A673 (cell line): ENCODE measurements at regions not wholly inside any gene's neighbourhood (a gene's known extent, or its start where the extent isn't known, plus 50 kb on each side); places are given as distances from the start of the nearest gene placed in this dataset.

Experiments used
- CTCF ChIP-seq: fragments of 300-800, 200-600 bp; sonication (generic); conservative IDR thresholded peaks from 2 replicates; pipeline ENCODE4 v1.5.1; 2017; ENCODE audit warnings: low read depth, mild to moderate bottlenecking, antibody characterized with exemption, low read length, moderate library complexity, mixed read lengths
- EZH2 ChIP-seq: fragments of 200-600 bp; sonication (generic); IDR thresholded peaks from 2 replicates; pipeline ENCODE4 v1.6.1; 2017; ENCODE audit warnings: borderline replicate concordance, low read depth, mild to moderate bottlenecking, mixed read lengths, antibody characterized with exemption, low read length; ENCODE audit not compliant: poor library complexity, severe bottlenecking

GRCh38 chr6:112651239-112651638 is 304.1 kb downstream of the RFPL4B start:
- no peak for TF ChIP-seq CTCF
- TF ChIP-seq EZH2 = no peak
